HG03139 (cell line): ENCODE measurements at regions not wholly inside any gene's neighbourhood (a gene's known extent, or its start where the extent isn't known, plus 50 kb on each side); places are given as distances from the start of the nearest gene placed in this dataset.
"Not testable (repeated sequence)": the region's sequence is repeated elsewhere in the genome, so short reads cannot be mapped to it uniquely, and the experiment has no call there.

Source experiments
- ATAC-seq: cut with Tn5 transposase; IDR thresholded peaks from one replicate; pipeline ENCODE4 v1.9.1; 2021; ENCODE audit not compliant: unreplicated experiment

GRCh38 chr4:148893095-148893494 is 450.9 kb upstream of the NR3C2 start:
- no peak for ATAC-seq

GRCh38 chr4:148883891-148884290 is 441.7 kb upstream of the NR3C2 start:
- ATAC-seq, result no peak

- ATAC-seq, result no peak
Measured at GRCh38 chr4:148883435-148883834, 441.2 kb upstream of the NR3C2 start.

GRCh38 chr4:148881860-148882643 is 439.8 kb upstream of the NR3C2 start:
- ATAC-seq, result no peak

GRCh38 chr4:148874331-148874730 is 432.1 kb upstream of the NR3C2 start:
- no peak for ATAC-seq

GRCh38 chr4:148868191-148868590 is 426.0 kb upstream of the NR3C2 start:
- ATAC-seq, result no peak

GRCh38 chr4:148866666-148867065 is 424.5 kb upstream of the NR3C2 start:
- ATAC-seq, result no peak

GRCh38 chr4:148857973-148858534 is 415.8 kb upstream of the NR3C2 start:
- no peak for ATAC-seq

GRCh38 chr4:148857239-148857972 is 415.2 kb upstream of the NR3C2 start:
- no peak for ATAC-seq

GRCh38 chr4:148854203-148854602 is 412.0 kb upstream of the NR3C2 start:
- ATAC-seq, result no peak

GRCh38 chr4:148852092-148852699 is 410.0 kb upstream of the NR3C2 start:
- no peak for ATAC-seq

- no peak for ATAC-seq
Measured at GRCh38 chr4:148850257-148850995, 408.2 kb upstream of the NR3C2 start.

GRCh38 chr4:148849581-148849980 is 407.4 kb upstream of the NR3C2 start:
- ATAC-seq, result no peak

GRCh38 chr4:148847544-148848255 is 405.5 kb upstream of the NR3C2 start:
- no peak for ATAC-seq

- ATAC-seq, result no peak
Measured at GRCh38 chr4:148845609-148846008, 403.4 kb upstream of the NR3C2 start.

GRCh38 chr4:148843625-148844024 is 401.4 kb upstream of the NR3C2 start:
- ATAC-seq, result no peak

- ATAC-seq, result no peak
Measured at GRCh38 chr4:148842843-148843242, 400.6 kb upstream of the NR3C2 start.

- ATAC-seq, result not testable (repeated sequence)
Measured at GRCh38 chr4:148837571-148837970, 395.4 kb upstream of the NR3C2 start.

GRCh38 chr4:148834804-148835631 is 392.8 kb upstream of the NR3C2 start:
- ATAC-seq, result no peak
